GM23338 (cell line): ENCODE measurements at regions not wholly inside any gene's neighbourhood (a gene's known extent, or its start where the extent isn't known, plus 50 kb on each side); places are given as distances from the start of the nearest gene placed in this dataset.

ENCODE experiments used
- ATAC-seq: fragments of 200-7000 bp; cut with Tn5 transposase; 3 replicates; pipeline ENCODE4 v1.9.1; 2020
- DNase-seq: peaks from one replicate; pipeline ENCODE4 v3.0.0-alpha.2; 2015; ENCODE audit warnings: low spot score
- H2AFZ ChIP-seq: fragments of 200-600 bp; sonication (generic); 2 replicates; pipeline ENCODE4 v1.8.0; 2016; ENCODE audit warnings: antibody characterized with exemption, mild to moderate bottlenecking, moderate library complexity
- H3F3A ChIP-seq: fragments of 200-600 bp; sonication (generic); replicated peaks from 2 replicates; pipeline ENCODE4 v1.8.0; 2017; ENCODE audit warnings: antibody characterized with exemption, mixed run types, low read depth
- H3K27ac ChIP-seq: fragments of 200-600 bp; sonication (generic); 2 replicates; pipeline ENCODE4 v1.6.1; 2016; ENCODE audit warnings: low read depth
- H3K27me3 ChIP-seq: fragments of 200-600 bp; sonication (generic); 2 replicates; pipeline ENCODE4 v1.8.0; 2016; ENCODE audit warnings: mild to moderate bottlenecking, mixed run types, moderate library complexity; ENCODE audit not compliant: insufficient read depth
- H3K36me3 ChIP-seq: fragments of 200-600 bp; sonication (generic); 2 replicates; pipeline ENCODE4 v1.8.0; 2016; ENCODE audit warnings: mild to moderate bottlenecking; ENCODE audit not compliant: insufficient read depth
- H3K4me1 ChIP-seq: fragments of 200-600 bp; sonication (generic); 2 replicates; pipeline ENCODE4 v1.8.0; 2016; ENCODE audit warnings: mild to moderate bottlenecking, moderate library complexity; ENCODE audit not compliant: insufficient read depth
- H3K4me2 ChIP-seq: fragments of 200-600 bp; sonication (generic); 2 replicates; pipeline ENCODE4 v1.7.1; 2017; ENCODE audit warnings: mixed run types
- H3K4me3 ChIP-seq: fragments of 200-600 bp; sonication (generic); 2 replicates; pipeline ENCODE4 v1.6.1; 2016; ENCODE audit warnings: mixed run types
- H3K79me2 ChIP-seq: fragments of 200-600 bp; sonication (generic); replicated peaks from 2 replicates; pipeline ENCODE4 v1.8.0; 2017; ENCODE audit warnings: mild to moderate bottlenecking; ENCODE audit not compliant: insufficient read depth
- H3K9me2 ChIP-seq: fragments of 200-600 bp; sonication (generic); 2 replicates; pipeline ENCODE4 v1.8.0; 2017; ENCODE audit not compliant: insufficient read depth
- H4K20me1 ChIP-seq: fragments of 200-600 bp; sonication (generic); replicated peaks from 2 replicates; pipeline ENCODE4 v1.8.0; 2017; ENCODE audit warnings: mild to moderate bottlenecking; ENCODE audit not compliant: insufficient read depth
- H3K27ac Mint-ChIP-seq: 2 replicates; pipeline ENCODE4 v1.8.0; 2020; ENCODE audit warnings: inconsistent platforms, mild to moderate bottlenecking, moderate library complexity, mixed read lengths
- H3K27me3 Mint-ChIP-seq: 3 replicates; pipeline ENCODE4 v1.8.0; 2022; ENCODE audit warnings: low read depth, mild to moderate bottlenecking, moderate library complexity, mixed read lengths, inconsistent platforms; ENCODE audit not compliant: insufficient read depth, poor library complexity
- H3K36me3 Mint-ChIP-seq: 3 replicates; pipeline ENCODE4 v1.8.0; 2021; ENCODE audit warnings: low read depth, mild to moderate bottlenecking, inconsistent platforms, moderate library complexity, mixed read lengths
- H3K4me1 Mint-ChIP-seq: 3 replicates; pipeline ENCODE4 v1.8.0; 2020; ENCODE audit warnings: mild to moderate bottlenecking, inconsistent platforms, mixed read lengths
- H3K4me3 Mint-ChIP-seq: 3 replicates; pipeline ENCODE4 v1.8.0; 2021; ENCODE audit warnings: moderate library complexity, mild to moderate bottlenecking, inconsistent platforms, mixed read lengths
- H3K9me3 Mint-ChIP-seq: 3 replicates; pipeline ENCODE4 v1.8.0; 2020; ENCODE audit warnings: moderate library complexity, mild to moderate bottlenecking, inconsistent platforms, mixed read lengths
- CREB1 ChIP-seq: fragments of 250-450 bp; sonication (Bioruptor Pico); IDR thresholded peaks from 2 replicates; pipeline ENCODE4 v1.5.0; 2020; ENCODE audit warnings: low read depth, mild to moderate bottlenecking, moderate library complexity
- ETS1 ChIP-seq: IDR thresholded peaks from 2 replicates; pipeline ENCODE4 v1.6.1; 2016; ENCODE audit warnings: antibody characterized with exemption
- EZH2 ChIP-seq: fragments of 200-600 bp; sonication (generic); IDR thresholded peaks from one replicate; pipeline ENCODE4 v1.8.0; 2017; ENCODE audit warnings: antibody characterized with exemption, mild to moderate bottlenecking, low read depth; ENCODE audit not compliant: unreplicated experiment
- EZH2phosphoT487 ChIP-seq: fragments of 200-600 bp; sonication (generic); IDR thresholded peaks from one replicate; pipeline ENCODE4 v1.8.1; 2018; ENCODE audit warnings: antibody characterized with exemption; ENCODE audit not compliant: unreplicated experiment
- JUNB ChIP-seq: IDR thresholded peaks from one replicate; pipeline ENCODE4 v1.6.1; 2016; ENCODE audit warnings: antibody characterized with exemption; ENCODE audit not compliant: unreplicated experiment
- NANOG ChIP-seq: IDR thresholded peaks from 2 replicates; pipeline ENCODE4 v1.6.1; 2016; ENCODE audit warnings: antibody characterized with exemption, borderline replicate concordance
- POLR2AphosphoS5 ChIP-seq: IDR thresholded peaks from 2 replicates; pipeline ENCODE4 v1.6.1; 2016; ENCODE audit warnings: antibody characterized with exemption, low read depth
- REST ChIP-seq: IDR thresholded peaks from one replicate; pipeline ENCODE4 v1.6.1; 2018; ENCODE audit warnings: antibody characterized with exemption; ENCODE audit not compliant: unreplicated experiment
- STAT1 ChIP-seq: IDR thresholded peaks from one replicate; pipeline ENCODE4 v1.6.1; 2016; ENCODE audit warnings: antibody characterized with exemption; ENCODE audit not compliant: unreplicated experiment
- ZNF114 ChIP-seq: fragments of 250-450 bp; sonication (Bioruptor Pico); IDR thresholded peaks from 2 replicates; pipeline ENCODE4 v1.5.0; 2020; ENCODE audit warnings: mild to moderate bottlenecking, moderate library complexity
- ZNF331 ChIP-seq: fragments of 250-450 bp; sonication (Bioruptor Pico); IDR thresholded peaks from 2 replicates; pipeline ENCODE4 v1.5.0; 2020; ENCODE audit warnings: low read depth, mild to moderate bottlenecking, moderate library complexity
- TF ChIP-seq, protein P1 (sequence below), 2 experiments: fragments of 200-600 bp in 1 of 2; sonication (generic) in 1 of 2; conservative IDR thresholded peaks; 2 replicates each; pipeline versions ENCODE4 v1.5.1 to v1.6.1; 2016 to 2017; ENCODE audit warnings: antibody characterized with exemption in 2 of 2, low read depth in 2 of 2, mild to moderate bottlenecking in 2 of 2, moderate library complexity in 1 of 2
- TF ChIP-seq, protein P2 (sequence below): fragments of 250-450 bp; sonication (Bioruptor Pico); IDR thresholded peaks from 2 replicates; pipeline ENCODE4 v1.5.0; 2020; ENCODE audit warnings: mild to moderate bottlenecking, moderate library complexity

- Histone ChIP-seq H3K4me2 (no peak overlapping the region), H3K36me3 (no peaks in the 10 kb centered on the region), H4K20me1 (no peaks in the 10 kb centered on the region), H3K27me3 (no peaks in the 10 kb centered on the region), H3K79me2 (no peaks in the 10 kb centered on the region), H3K4me3 (no peak overlapping the region), H2AFZ (no peak overlapping the region), H3K4me1 (no peaks in the 10 kb centered on the region), H3K27ac (no peak overlapping the region), H3K9me2 (no peaks in the 10 kb centered on the region), H3F3A (no peaks in the 10 kb centered on the region)
- no peaks in the 10 kb centered on the region for H3K27me3 Mint-ChIP-seq
- H3K4me1 Mint-ChIP-seq: no peaks in the 10 kb centered on the region
- TF ChIP-seq NANOG (no peak), ZNF114 (CRISPR knock-in tag) (no peak), ETS1 (no peak), ZNF331 (no peak), CREB1 (no peak), EZH2phosphoT487 (no peak), EZH2 (no peak), REST (no peak), STAT1 (no peak), POLR2AphosphoS5 (no peak), JUNB (no peak)
- TF ChIP-seq, protein P1, sequence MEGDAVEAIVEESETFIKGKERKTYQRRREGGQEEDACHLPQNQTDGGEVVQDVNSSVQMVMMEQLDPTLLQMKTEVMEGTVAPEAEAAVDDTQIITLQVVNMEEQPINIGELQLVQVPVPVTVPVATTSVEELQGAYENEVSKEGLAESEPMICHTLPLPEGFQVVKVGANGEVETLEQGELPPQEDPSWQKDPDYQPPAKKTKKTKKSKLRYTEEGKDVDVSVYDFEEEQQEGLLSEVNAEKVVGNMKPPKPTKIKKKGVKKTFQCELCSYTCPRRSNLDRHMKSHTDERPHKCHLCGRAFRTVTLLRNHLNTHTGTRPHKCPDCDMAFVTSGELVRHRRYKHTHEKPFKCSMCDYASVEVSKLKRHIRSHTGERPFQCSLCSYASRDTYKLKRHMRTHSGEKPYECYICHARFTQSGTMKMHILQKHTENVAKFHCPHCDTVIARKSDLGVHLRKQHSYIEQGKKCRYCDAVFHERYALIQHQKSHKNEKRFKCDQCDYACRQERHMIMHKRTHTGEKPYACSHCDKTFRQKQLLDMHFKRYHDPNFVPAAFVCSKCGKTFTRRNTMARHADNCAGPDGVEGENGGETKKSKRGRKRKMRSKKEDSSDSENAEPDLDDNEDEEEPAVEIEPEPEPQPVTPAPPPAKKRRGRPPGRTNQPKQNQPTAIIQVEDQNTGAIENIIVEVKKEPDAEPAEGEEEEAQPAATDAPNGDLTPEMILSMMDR (conservative IDR thresholded peaks at IDR 0.05; ENCODE audit: low read depth in 2 of 2): no peak
- TF ChIP-seq, protein P2, sequence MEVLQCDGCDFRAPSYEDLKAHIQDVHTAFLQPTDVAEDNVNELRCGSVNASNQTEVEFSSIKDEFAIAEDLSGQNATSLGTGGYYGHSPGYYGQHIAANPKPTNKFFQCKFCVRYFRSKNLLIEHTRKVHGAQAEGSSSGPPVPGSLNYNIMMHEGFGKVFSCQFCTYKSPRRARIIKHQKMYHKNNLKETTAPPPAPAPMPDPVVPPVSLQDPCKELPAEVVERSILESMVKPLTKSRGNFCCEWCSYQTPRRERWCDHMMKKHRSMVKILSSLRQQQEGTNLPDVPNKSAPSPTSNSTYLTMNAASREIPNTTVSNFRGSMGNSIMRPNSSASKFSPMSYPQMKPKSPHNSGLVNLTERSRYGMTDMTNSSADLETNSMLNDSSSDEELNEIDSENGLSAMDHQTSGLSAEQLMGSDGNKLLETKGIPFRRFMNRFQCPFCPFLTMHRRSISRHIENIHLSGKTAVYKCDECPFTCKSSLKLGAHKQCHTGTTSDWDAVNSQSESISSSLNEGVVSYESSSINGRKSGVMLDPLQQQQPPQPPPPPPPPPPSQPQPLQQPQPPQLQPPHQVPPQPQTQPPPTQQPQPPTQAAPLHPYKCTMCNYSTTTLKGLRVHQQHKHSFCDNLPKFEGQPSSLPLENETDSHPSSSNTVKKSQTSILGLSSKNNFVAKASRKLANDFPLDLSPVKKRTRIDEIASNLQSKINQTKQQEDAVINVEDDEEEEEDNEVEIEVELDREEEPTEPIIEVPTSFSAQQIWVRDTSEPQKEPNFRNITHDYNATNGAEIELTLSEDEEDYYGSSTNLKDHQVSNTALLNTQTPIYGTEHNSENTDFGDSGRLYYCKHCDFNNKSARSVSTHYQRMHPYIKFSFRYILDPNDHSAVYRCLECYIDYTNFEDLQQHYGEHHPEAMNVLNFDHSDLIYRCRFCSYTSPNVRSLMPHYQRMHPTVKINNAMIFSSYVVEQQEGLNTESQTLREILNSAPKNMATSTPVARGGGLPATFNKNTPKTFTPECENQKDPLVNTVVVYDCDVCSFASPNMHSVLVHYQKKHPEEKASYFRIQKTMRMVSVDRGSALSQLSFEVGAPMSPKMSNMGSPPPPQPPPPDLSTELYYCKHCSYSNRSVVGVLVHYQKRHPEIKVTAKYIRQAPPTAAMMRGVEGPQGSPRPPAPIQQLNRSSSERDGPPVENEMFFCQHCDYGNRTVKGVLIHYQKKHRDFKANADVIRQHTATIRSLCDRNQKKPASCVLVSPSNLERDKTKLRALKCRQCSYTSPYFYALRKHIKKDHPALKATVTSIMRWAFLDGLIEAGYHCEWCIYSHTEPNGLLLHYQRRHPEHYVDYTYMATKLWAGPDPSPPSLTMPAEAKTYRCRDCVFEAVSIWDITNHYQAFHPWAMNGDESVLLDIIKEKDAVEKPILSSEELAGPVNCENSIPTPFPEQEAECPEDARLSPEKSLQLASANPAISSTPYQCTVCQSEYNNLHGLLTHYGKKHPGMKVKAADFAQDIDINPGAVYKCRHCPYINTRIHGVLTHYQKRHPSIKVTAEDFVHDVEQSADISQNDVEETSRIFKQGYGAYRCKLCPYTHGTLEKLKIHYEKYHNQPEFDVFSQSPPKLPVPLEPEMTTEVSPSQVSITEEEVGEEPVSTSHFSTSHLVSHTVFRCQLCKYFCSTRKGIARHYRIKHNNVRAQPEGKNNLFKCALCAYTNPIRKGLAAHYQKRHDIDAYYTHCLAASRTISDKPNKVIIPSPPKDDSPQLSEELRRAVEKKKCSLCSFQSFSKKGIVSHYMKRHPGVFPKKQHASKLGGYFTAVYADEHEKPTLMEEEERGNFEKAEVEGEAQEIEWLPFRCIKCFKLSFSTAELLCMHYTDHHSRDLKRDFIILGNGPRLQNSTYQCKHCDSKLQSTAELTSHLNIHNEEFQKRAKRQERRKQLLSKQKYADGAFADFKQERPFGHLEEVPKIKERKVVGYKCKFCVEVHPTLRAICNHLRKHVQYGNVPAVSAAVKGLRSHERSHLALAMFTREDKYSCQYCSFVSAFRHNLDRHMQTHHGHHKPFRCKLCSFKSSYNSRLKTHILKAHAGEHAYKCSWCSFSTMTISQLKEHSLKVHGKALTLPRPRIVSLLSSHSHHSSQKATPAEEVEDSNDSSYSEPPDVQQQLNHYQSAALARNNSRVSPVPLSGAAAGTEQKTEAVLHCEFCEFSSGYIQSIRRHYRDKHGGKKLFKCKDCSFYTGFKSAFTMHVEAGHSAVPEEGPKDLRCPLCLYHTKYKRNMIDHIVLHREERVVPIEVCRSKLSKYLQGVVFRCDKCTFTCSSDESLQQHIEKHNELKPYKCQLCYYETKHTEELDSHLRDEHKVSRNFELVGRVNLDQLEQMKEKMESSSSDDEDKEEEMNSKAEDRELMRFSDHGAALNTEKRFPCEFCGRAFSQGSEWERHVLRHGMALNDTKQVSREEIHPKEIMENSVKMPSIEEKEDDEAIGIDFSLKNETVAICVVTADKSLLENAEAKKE (CRISPR knock-in tag): no peak
- ATAC-seq (no peak), DNase-seq (no peak)
- no peak overlapping the region for H3K27ac Mint-ChIP-seq
- no peaks in the 10 kb centered on the region for H3K36me3 Mint-ChIP-seq
- no peak overlapping the region for H3K4me3 Mint-ChIP-seq
- no peaks in the 10 kb centered on the region for H3K9me3 Mint-ChIP-seq
These were observed 545.9 kb downstream of the COL11A1 start for GRCh38 chr1:102562380-102562779.
